CD14-positive monocyte (primary cell): ENCODE measurements at regions not wholly inside any gene's neighbourhood (a gene's known extent, or its start where the extent isn't known, plus 50 kb on each side); places are given as distances from the start of the nearest gene placed in this dataset.

Experiments used
- DNase-seq, 3 donors: peaks; one replicate each; pipeline ENCODE4 v3.0.0-alpha.2; 2011 to 2022
- H2AFZ ChIP-seq: 2 replicates; pipeline ENCODE4 v1.6.0; 2012; ENCODE audit warnings: mild to moderate bottlenecking, low read depth, low read length, inconsistent platforms; ENCODE audit not compliant: insufficient read depth, poor library complexity, severe bottlenecking
- H3K27ac ChIP-seq, 2 donors: 1 replicate in 1 of 2; 2 replicates in 1 of 2; pipeline ENCODE4 v1.5.1; 2012 to 2013; ENCODE audit warnings: low read length in 2 of 2, control low read depth in 1 of 2, inconsistent platforms in 1 of 2, low read depth in 1 of 2, mild to moderate bottlenecking in 1 of 2
- H3K27me3 ChIP-seq, 2 donors: one replicate each; pipeline versions ENCODE4 v1.6.0 to v1.6.1; 2011 to 2013; ENCODE audit warnings: low read length in 2 of 2; ENCODE audit not compliant: control insufficient read depth in 2 of 2, insufficient read depth in 2 of 2
- H3K36me3 ChIP-seq, 2 donors: replicated peaks in 1 of 2; 1 replicate in 1 of 2; 2 replicates in 1 of 2; pipeline versions ENCODE4 v1.5.1 to v1.6.1; 2012 to 2013; ENCODE audit warnings: low read length in 2 of 2, control low read depth in 1 of 2, inconsistent platforms in 1 of 2, mild to moderate bottlenecking in 1 of 2; ENCODE audit not compliant: insufficient read depth in 2 of 2, control insufficient read depth in 1 of 2
- H3K4me1 ChIP-seq, 2 donors: 1 replicate in 1 of 2; 2 replicates in 1 of 2; pipeline versions ENCODE4 v1.5.1 to v1.6.1; 2012 to 2013; ENCODE audit warnings: low read length in 2 of 2, control low read depth in 1 of 2, inconsistent platforms in 1 of 2, mild to moderate bottlenecking in 1 of 2, moderate library complexity in 1 of 2; ENCODE audit not compliant: insufficient read depth in 2 of 2, control insufficient read depth in 1 of 2
- H3K4me2 ChIP-seq: replicated peaks from 2 replicates; pipeline ENCODE3; 2012; ENCODE audit warnings: low read length, moderate library complexity, mild to moderate bottlenecking; ENCODE audit not compliant: poor library complexity, severe bottlenecking; ENCODE audit errors: extremely low read depth
- H3K4me3 ChIP-seq, 3 experiments: fragments of 200-600 bp in 1 of 3; sonication (generic) in 1 of 3; replicated peaks in 1 of 3; 1 replicate in 2 of 3; 2 replicates in 1 of 3; pipeline ENCODE4 v1.5.1; 2011 to 2013; ENCODE audit warnings: low read length in 3 of 3, mild to moderate bottlenecking in 3 of 3, control low read depth in 2 of 3, low read depth in 2 of 3, inconsistent platforms in 1 of 3, moderate library complexity in 1 of 3
- H3K79me2 ChIP-seq: 2 replicates; pipeline ENCODE4 v1.6.0; 2012; ENCODE audit warnings: mild to moderate bottlenecking, control low read depth, inconsistent platforms, low read length, moderate library complexity; ENCODE audit not compliant: insufficient read depth
- H3K9ac ChIP-seq: 2 replicates; pipeline ENCODE4 v1.6.0; 2017; ENCODE audit warnings: low read length, mild to moderate bottlenecking; ENCODE audit not compliant: insufficient read depth, poor library complexity, severe bottlenecking
- H3K9me3 ChIP-seq, 2 donors: replicated peaks in 1 of 2; 1 replicate in 1 of 2; 2 replicates in 1 of 2; pipeline versions ENCODE4 v1.5.1 to v1.6.1; 2012 to 2013; ENCODE audit warnings: low read length in 2 of 2, control low read depth in 1 of 2; ENCODE audit not compliant: control insufficient read depth in 1 of 2, insufficient read depth in 1 of 2
- H4K20me1 ChIP-seq: 2 replicates; pipeline ENCODE4 v1.6.0; 2012; ENCODE audit warnings: mild to moderate bottlenecking, low read length, control low read depth, moderate library complexity; ENCODE audit not compliant: insufficient read depth
- H3K27ac Mint-ChIP-seq, 7 donors: one replicate each; pipeline ENCODE4 v1.8.0; 2020; ENCODE audit warnings: mild to moderate bottlenecking in 7 of 7, mixed read lengths in 7 of 7, moderate library complexity in 6 of 7, inconsistent platforms in 2 of 7
- H3K27me3 Mint-ChIP-seq, 3 donors: one replicate each; pipeline ENCODE4 v1.8.0; 2021 to 2022; ENCODE audit warnings: low read depth in 3 of 3, mild to moderate bottlenecking in 3 of 3, mixed read lengths in 3 of 3, moderate library complexity in 3 of 3, inconsistent platforms in 1 of 3
- H3K36me3 Mint-ChIP-seq, 2 donors: one replicate each; pipeline ENCODE4 v1.8.0; 2020; ENCODE audit warnings: mixed read lengths in 2 of 2, inconsistent platforms in 1 of 2, mild to moderate bottlenecking in 1 of 2
- H3K4me1 Mint-ChIP-seq: one replicate; pipeline ENCODE4 v1.8.0; 2020; ENCODE audit warnings: mild to moderate bottlenecking, mixed read lengths
- H3K4me3 Mint-ChIP-seq, 2 donors: one replicate each; pipeline ENCODE4 v1.8.0; 2020; ENCODE audit warnings: mild to moderate bottlenecking in 2 of 2, mixed read lengths in 2 of 2, moderate library complexity in 1 of 2
- H3K9me3 Mint-ChIP-seq, 7 donors: one replicate each; pipeline ENCODE4 v1.8.0; 2020 to 2022; ENCODE audit warnings: mixed read lengths in 7 of 7, mild to moderate bottlenecking in 6 of 7, moderate library complexity in 6 of 7, inconsistent platforms in 2 of 7
- WGBS: methylation state at CpG from one replicate; pipeline ENCODE4 v1.1.5; 2013; ENCODE audit warnings: missing lambda C conversion rate; ENCODE audit not compliant: insufficient coverage; 5-methylcytosine and 5-hydroxymethylcytosine counted together
- intact Hi-C, 2 donors: fragments of 100-400 bp; cut with micrococcal nuclease; formaldehyde crosslinking; loops; one replicate each; pipeline versions ENCODE4 v1.15.0 to v1.15.1; 2023
- TF ChIP-seq, protein P1 (sequence below): fragments of 200-600 bp; IDR thresholded peaks from one replicate; pipeline ENCODE4 v1.8.0; 2022; ENCODE audit warnings: antibody characterized with exemption, mild to moderate bottlenecking

- no peak for DNase-seq
- H3K4me1 Mint-ChIP-seq, result no peaks in the 10 kb centered on the region
- Histone ChIP-seq H4K20me1 (no peaks in the 10 kb centered on the region), H3K79me2 (no peaks in the 10 kb centered on the region), H3K9me3 (no peaks in the 10 kb centered on the region), H3K36me3 (no peaks in the 10 kb centered on the region), H3K4me2 (no peak overlapping the region), H3K27ac (no peak overlapping the region), H3K9ac (no peak overlapping the region), H3K4me3 (no peak overlapping the region), H3K4me1 (no peaks in the 10 kb centered on the region), H3K27me3 (no peaks in the 10 kb centered on the region), H2AFZ (no peak overlapping the region)
- H3K27ac Mint-ChIP-seq, result peak overlapping the region in 1 of 7 donors; percentile 15
- peaks cover 0 to 3% (median 0%) of the 10 kb centered on the region in 7 donors for H3K9me3 Mint-ChIP-seq
- WGBS, result 96% methylated on average over 5 of the region's 6 CpGs
- no peak overlapping the region for H3K4me3 Mint-ChIP-seq
- H3K36me3 Mint-ChIP-seq, result no peaks in the 10 kb centered on the region
- intact Hi-C loops, result no loop called here
- H3K27me3 Mint-ChIP-seq, result peaks cover 0 to 1% (median 0%) of the 10 kb centered on the region in 3 donors
- TF ChIP-seq, protein P1, sequence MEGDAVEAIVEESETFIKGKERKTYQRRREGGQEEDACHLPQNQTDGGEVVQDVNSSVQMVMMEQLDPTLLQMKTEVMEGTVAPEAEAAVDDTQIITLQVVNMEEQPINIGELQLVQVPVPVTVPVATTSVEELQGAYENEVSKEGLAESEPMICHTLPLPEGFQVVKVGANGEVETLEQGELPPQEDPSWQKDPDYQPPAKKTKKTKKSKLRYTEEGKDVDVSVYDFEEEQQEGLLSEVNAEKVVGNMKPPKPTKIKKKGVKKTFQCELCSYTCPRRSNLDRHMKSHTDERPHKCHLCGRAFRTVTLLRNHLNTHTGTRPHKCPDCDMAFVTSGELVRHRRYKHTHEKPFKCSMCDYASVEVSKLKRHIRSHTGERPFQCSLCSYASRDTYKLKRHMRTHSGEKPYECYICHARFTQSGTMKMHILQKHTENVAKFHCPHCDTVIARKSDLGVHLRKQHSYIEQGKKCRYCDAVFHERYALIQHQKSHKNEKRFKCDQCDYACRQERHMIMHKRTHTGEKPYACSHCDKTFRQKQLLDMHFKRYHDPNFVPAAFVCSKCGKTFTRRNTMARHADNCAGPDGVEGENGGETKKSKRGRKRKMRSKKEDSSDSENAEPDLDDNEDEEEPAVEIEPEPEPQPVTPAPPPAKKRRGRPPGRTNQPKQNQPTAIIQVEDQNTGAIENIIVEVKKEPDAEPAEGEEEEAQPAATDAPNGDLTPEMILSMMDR, result no peak
These were observed 81.8 kb upstream of the WDR1 start for GRCh38 chr4:10198365-10198764.

DNA sequence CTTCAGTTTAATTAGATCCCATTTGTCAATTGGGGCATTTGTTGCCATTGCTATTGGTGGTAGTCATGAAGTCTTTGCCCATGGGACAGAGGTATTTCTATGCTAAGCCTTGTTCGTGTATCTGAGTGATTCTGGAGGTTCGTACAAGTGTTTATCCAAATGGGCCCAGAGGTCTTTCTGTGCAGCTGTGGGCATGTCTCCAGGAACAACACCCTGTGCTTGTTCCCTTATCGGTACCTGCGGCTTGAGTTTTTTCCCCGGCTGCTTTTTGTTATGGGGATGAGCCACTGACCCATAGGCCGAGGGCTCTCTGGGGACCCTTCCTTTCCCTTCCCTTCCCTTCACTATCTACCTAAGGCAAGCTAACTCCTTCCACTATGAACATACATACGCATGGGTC is 81.4 kb upstream of the WDR1 start:
- WGBS, result 100% methylated on average over 5 of the region's 7 CpGs
- Mint-ChIP-seq H3K36me3 (no peaks in the 10 kb centered on the region), H3K9me3 (peaks cover 0 to 3% (median 0%) of the 10 kb centered on the region in 7 donors), H3K27me3 (peaks cover 0 to 1% (median 0%) of the 10 kb centered on the region in 3 donors), H3K27ac (no peak overlapping the region), H3K4me3 (no peak overlapping the region), H3K4me1 (no peaks in the 10 kb centered on the region)
- Histone ChIP-seq H3K4me1 (no peaks in the 10 kb centered on the region), H3K4me2 (no peak overlapping the region), H4K20me1 (no peaks in the 10 kb centered on the region), H3K9ac (no peak overlapping the region), H3K27ac (no peak overlapping the region), H3K9me3 (no peaks in the 10 kb centered on the region), H3K4me3 (no peak overlapping the region), H3K36me3 (no peaks in the 10 kb centered on the region), H3K79me2 (no peaks in the 10 kb centered on the region), H3K27me3 (no peaks in the 10 kb centered on the region), H2AFZ (no peak overlapping the region)
- DNase-seq, result no peak
- TF ChIP-seq, protein P1, result no peak
- intact Hi-C loops, result no loop called here
